ENCODE measurements at regions not wholly inside any gene's neighbourhood (a gene's known extent, or its start where the extent isn't known, plus 50 kb on each side); places are given as distances from the start of the nearest gene placed in this dataset.
"Not testable (repeated sequence)": the region's sequence is repeated elsewhere in the genome, so short reads cannot be mapped to it uniquely, and the experiment has no call there.

DNA sequence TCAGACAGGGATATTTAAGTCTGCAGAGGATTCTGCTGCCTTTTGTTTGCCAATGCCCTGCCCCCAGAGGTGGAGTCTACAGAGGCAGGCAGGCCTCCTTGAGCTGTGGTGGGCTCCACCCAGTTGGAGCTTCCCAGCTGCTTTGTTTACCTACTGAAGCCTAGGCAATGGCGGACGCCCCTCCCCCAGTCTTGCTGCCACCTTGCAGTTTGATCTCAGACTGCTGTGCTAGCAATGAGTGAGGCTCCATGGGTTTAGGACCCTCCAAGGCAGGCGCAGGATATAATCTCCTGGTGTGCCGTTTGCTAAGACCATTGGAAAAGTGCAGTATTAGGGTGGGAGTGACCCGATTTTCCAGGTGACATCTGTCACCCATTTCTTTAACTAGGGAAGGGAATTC is 132.7 kb downstream of the UNC93B1 start:
- DNase-seq, result peak; percentile 87

DNA sequence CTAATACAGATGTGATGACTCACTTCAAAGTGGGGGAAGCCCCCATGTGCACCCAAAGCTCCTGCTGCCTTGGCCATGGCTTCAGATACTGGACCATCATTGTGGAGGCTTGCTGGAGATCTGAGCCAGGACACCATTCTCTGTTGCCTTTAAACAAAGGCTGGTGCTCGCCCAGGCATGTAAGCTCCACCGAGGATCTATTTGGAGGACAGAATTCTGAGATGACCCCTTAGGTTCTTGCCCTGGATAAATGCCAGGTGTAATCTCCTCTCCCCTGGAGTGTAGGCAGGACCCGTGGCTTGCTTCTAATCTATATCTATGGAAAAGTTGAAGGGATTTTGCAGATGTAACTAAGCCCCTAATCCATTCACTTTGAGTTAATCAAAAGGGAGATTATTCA is 141.0 kb downstream of the UNC93B1 start:
- DNase-seq, result not testable (repeated sequence)

DNA sequence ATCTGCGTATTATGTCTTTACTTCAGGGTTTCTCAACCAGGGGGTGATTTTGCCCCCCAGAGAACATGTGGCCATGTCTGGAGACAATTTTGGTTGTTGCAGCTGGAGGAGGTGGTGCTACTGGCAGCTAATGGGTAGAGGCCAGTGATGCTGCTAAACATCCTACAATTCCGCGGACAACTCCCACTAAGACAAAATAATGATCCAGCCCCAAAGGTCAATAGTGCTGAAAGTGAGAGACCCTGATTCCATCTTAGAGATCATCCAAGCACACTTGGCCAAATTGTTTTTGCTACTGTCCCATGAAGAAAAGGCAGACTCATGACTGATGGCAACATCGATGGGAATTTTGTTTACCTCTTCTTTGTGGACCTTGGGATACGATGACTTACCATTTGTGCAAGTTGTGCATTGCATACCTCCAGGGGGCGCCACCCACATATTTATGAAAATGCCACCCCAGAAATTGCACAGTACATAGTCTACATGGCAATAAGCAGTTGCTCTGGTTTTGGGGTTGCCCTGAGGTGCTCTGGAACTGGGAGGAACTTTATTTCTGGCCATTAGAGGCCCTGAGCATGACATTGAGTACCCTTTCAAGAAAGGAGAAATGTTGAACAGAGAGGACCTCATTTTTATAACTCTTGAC is 144.3 kb downstream of the UNC93B1 start:
- peak; percentile 64 for DNase-seq

DNA sequence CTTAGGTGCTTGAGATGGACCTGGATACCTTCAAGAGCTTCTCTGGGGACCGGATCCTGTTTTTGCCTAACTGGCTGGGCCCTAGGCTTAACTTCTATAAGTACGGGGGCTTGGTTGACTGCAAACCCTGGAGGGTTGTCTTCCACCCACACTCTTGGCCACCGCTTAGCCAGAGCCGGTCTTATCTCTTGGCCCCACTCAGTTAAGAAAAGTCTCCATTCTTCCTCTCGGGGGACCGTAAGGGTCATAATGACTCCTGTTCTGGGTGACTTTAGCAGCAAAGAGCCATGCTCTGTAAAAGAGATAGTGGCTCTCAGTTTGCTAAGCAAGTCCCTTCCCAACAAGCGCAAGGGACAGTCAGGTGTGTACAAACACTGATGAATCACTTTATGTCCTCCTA is 153.2 kb downstream of the UNC93B1 start:
- peak; percentile 60 for DNase-seq

DNA sequence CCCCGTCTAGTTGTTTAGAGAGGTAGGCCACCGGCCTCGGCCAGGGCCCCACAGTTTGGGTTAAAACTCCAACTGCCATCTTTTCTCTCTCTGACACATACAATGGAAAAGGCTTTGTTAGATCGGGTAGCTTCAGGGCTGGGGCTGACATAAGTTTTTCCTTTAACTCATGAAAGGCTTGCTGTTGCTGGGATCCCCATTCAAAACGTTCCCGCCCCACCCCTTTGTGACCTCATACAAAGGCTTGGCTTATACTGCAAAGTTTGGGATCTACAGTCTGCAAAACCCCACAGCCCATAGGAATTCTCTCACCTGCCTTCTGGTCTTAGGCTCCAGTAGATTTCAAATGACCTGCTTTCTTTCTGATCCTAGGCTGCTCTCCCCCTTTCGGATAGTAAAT is 154.1 kb downstream of the UNC93B1 start:
- peak; percentile 51 for DNase-seq

DNA sequence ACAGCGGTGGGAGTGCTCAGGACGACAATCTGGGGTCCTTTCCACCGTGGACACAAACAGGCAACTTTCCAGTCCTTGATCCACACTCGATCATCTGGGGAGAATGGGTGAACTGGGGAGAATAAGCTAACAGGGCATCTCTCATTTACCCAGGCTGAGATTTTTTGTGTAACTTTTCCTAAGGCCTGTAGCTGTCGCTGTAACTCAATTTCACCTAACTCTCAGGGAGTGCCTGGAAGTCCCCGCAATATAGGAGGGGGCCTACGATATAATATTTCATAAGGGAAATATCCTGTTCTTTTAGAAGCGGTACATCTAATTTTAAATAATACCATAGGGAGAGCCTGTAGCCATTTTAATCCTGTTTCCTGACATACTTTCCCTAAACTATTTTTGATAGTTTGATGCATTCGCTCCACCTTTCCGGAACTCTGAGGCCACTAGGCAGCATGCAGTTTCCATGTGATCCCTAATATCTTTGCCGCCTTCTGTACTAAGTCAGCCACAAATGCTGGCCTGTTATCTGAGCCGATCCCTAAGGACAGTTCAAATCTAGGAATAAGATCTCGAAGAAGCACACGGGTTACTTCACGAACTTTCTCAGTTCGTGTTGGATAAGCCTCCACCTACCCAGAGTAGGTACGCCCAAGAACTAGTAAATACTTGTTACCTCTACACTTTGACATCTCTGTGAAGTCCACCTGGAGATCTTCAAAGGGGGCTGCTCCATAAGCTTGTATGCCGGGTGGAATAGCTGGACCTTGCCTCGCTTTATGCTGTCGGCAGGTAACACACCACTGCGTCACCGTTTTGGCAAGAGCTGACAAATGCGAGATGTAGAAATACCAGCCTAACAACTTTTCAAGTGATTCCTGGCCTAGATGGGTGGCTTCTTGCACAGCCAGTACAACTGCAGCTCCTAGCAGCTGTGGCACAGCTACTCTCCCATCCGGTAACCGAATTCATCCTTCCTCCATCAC is 155.7 kb downstream of the UNC93B1 start:
- peak; percentile 90 for DNase-seq

DNA sequence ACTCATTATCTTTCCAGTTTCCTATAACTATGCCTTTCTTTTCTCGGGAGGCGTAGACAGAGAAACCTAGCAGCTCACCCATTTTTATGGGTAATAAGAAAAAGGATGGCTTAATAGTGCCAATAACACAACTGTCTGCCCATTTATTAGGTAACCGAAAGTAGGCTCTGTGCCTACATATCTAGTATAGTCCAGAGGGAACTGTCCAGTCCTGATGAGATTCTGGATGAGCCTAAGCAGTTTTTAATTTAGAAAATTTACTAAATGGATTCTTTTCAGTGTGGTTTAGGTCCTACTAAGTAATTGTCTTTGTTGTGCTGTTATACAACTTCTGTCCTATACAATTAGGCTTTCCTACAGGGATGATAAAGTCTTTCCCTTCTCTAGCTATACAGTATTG is 157.6 kb downstream of the UNC93B1 start:
- DNase-seq, result not testable (repeated sequence)

DNA sequence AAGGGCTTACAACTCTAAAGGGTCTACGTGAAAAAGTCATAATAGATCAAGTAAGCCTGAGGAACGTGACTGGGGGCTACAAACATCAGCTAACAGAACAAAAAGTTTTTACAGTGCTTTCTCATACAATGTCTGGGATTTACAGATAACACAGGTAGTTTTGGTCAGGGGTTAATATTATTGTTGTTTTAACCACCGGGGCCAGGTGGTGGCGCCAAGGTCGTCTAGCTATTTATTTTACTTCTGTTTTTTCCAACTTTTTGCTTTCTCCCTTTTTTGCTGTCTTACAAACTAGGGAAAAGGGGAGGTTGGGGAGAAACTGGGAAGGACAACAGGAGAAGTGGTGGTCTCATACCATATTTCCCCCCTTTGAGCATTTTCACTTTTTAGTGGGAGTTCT is 158.6 kb downstream of the UNC93B1 start:
- DNase-seq, result not testable (repeated sequence)

DNA sequence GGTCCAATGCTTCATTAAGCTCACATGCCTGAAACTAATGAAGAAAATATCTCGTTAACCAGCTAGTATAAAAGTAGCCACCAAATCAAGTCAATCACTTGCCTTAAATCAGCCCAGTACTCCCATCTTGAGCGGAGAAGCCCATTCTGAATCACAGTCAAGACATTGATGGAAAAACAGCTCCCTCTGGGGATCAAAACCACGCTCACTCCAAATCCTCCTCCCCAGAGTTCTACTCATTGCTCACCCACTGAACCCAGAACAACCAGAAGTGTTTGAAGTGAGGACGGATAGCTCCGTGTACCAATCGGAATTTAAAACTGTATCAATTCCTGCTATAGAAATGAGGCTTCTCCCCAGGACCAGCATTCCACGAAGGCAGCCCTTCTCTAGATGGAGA is 163.3 kb downstream of the UNC93B1 start:
- DNase-seq, result not testable (repeated sequence)

DNA sequence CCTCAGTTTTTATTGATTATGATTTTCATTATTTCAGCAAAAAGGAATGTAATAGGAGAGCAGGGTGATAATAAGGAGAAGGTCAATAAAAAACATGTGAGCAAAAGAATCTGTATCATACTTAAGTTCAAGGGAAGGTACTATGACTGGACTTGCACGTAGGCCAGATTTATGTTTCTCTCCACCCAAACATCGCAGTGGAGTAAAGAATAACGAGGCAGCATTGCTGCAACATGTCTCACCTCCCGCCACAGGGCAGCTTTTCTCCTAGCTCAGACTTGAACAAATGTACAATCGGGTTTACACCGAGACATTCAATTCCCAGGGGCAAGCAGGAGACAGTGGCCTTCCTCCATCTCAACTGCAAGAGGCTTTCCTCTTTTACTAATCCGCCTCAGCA is 155.7 kb upstream of the ALDH3B2 start:
- DNase-seq, result not testable (repeated sequence)

DNA sequence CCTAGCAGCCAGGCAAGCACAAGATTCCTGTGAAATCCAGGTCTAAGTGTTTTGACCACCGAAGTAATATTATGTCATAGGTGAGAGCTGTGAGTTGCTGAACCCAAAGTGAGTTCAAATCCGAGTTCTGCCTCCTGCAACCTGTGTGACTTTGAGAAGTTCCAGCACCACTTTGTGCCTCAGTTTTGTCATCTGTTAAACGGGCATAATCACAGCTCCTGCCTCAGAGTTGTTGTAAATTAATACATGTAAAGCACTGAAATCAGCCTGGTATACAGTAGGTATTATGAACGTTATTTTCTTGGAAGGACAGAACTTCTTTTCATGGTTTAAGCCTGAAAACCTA is 152.5 kb upstream of the ALDH3B2 start:
- not testable (repeated sequence) for DNase-seq

DNA sequence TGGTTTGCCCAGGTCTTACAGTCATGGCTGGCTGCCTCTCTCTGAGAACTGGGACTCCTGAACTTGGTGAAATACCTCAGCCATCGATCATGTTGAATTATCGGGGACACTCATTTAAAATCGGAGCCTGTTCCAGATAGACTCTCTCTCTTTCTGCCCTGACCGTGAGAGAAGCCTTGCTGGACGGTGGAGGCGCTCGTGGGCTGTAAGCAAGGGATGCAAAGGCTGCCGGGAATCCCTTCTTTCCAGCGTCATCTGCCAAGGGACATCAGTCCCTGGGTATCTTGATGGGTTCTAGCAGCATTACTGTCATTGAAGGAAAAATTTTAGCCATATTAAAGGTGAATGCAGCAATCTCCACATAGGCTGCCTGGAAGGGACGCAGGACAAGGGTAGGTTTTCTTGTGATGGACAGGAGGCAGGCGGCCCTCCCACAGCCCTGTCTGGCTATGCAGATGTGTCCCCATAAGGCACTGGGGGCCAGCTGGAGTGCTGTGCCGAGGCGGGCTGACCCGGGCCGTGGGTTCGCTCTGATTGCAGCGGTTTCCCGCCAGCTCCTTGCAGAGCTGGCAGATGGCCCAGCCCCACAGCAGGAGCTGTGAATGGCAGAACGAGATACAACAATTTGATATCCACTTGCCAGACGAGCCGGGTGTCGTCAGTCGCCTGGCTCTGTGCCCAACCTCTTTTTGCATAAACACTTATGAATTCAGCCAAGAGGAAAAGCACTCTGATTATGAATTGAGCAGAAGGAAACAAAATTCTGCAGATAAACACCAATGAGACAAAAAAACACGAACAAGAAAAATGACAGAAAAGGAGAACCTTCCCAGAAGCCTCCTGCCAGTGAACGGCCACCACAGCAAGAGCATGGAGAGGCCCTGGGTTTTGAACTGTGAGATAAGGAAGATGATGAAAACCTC is 151.9 kb upstream of the ALDH3B2 start:
- DNase-seq, result peak; percentile 95

DNA sequence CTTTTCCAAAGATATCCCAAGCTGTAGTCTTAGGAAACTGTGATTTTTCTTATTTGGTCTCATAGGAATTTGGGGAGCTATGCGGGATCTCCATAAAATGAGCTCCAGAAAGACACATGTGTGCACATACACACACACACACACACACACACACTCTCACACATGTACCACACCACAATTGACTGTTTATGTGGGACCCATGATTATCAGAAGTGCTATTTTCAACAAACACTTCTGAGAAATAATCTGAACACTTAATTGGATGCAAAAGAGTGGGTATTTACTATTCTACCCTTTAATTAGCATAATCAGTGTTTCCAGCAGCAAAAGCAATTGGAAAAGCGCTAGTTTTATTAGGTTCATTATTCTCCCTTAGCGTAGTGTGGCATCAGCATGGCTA is 150.4 kb upstream of the ALDH3B2 start:
- DNase-seq, result not testable (repeated sequence)

DNA sequence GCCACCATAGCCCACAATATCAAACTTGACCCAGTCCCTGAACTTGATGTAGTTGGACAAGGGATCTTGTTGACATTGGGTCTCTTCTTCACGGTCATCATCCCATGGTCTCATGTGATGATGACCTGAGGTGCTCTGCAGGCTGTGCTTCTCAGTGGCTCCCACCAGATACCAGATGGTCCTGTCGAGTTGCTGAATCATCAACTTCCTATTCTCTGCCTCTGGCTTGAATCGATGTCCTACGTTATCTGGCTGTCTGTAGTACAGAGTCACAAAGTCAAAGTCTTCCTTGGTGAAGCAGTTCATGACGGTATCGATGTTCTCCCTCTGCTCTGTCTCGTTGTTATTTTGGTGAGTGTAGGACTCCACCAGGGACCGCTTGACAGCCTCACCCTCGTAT is 145.7 kb upstream of the ALDH3B2 start:
- DNase-seq, result no peak

DNA sequence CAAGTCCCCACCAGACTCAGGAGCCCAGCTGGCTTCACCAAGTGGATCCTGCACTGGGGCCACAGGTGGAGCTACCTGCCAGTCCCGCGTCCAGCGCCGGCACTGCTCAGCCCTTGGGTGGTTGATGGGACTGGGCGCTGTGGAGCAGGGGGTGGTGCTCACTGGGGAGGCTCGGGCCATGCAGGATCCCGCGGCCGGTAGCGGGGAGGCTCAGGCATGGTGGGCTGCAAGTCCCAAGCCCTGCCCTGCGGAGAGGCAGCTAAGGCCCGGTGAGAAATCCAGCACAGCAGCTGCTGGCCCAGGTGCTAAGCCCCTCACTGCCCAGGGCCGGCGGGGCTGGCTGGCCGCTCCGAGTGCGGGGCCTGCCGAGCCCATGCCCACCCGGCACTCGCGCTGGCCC is 143.1 kb upstream of the ALDH3B2 start:
- not testable (repeated sequence) for DNase-seq

DNA sequence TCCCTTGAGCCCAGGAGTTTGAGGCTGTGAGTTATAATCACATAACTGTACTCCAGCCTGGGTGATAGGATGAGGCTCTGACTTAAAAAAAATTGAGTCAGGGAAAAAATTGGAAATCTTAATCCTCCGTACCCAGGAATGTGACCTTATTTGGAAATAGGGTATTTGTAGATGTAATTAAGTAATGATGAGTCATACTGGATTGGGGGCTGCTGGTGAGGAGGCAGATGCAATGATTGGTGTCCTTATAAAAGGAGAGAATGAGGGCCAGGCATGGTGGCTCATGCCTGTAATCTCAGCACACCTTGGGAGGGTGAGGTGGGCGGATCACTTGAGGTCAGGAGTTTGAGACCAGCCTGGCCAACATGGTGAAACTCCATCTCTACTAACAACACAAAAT is 134.9 kb upstream of the ALDH3B2 start:
- DNase-seq, result not testable (repeated sequence)

DNA sequence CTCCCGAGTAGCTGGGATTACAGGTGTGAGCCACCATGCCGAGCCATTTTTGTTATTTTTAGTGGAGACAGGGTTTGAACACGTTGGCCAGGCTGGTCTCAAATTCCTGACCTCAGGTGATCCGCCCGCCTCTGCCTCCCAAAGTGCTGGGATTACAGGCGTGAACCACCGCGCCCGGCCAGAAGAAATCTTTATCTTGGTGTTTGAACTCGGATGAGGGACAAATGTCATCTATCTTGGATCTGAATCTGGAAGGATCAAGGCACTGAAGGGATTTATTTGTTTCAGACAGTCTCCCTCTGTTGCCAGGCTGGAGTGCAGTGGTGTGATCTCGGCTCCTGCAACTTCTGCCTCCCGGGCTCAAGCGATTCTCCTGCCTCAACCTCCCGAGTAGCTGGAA is 133.5 kb upstream of the ALDH3B2 start:
- not testable (repeated sequence) for DNase-seq

DNA sequence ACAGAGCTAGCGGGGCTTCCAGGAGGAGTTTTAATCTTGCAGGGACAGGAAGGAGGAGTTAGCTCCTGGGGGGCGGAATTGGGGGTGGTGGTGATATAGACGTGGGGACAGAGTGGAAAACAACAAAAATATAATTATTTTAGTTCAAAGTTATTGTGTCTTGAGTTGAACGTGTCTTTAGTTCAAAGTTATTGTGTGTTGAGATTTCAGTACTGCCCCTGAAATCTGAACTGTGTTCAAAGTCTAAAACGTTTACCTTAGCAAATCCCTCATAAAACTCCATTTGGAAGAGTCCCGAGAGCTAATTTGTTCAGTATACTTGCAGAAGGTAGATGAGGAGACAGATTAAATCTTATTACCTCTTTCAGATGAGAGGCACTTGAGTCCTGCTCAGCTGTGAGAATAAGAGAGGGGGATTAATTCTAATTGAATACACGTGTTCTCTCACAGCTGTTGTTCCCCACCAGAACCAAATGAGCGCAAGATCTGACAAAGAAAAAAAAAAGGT is 132.4 kb upstream of the ALDH3B2 start:
- DNase-seq, result not testable (repeated sequence)

DNA sequence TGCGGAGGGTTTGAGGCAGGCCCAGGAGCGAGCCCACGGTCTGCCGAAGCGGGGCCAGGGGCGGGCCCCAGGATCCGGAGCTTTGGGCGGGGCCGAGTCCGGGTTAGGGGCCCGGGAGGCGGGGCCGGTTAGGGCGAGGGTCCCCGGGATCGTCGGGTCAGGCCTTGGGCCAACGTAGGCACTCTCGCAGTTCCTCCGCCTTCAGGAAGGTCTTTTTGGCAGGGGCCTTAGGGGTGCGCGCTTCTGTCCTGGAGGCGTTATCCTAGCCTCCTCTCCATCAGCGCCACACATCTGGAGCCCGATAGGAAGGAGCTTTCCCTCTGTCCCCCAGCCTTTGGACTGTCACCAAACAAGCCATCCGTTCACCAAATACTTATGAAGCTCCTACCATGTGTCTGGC is 131.8 kb upstream of the ALDH3B2 start:
- peak; percentile 69 for DNase-seq

DNA sequence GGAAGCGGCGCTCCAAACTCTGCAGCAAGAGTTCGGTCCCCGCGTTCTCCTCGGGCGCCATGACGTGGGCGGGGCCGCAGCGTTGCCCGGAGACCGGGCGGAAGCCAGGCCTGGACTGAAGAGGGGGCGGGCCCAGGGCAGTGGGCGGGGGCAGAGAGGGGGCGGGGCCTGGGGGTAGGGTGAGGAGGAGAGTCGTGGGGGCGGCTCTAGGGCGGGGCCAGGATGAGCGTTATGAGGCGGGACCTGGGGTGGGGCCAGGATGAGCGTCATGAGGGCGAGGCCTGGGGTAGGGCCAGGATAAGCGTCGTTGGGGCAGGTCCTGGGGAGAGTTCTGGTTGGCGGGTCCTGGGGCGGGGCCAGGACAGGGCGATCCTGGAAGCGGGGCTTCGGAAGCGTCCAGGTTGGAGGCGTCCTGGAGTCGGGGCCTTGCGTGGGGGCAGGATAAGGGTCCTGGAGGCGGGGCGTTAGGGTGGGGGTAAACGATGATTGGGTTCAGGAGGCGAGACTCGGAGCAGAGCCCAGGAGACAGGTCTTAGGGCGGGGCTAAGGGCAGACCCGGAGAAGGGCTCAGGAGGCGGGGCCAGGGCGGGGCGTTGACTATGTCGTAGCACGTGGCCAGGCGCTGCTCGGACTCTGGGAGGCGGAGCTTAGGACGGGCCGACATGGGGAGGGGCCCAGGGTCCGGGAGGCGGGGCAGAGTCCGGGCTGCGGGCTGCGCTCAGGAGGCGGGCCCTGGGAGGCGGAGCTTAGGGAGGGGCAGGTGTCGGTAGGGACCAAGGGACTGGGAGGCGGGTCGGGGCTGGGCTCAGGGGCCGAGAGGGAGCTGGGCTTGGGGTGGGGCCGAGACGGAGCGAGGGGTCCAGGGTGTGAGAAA is 131.1 kb upstream of the ALDH3B2 start:
- peak; percentile 100 for DNase-seq

DNA sequence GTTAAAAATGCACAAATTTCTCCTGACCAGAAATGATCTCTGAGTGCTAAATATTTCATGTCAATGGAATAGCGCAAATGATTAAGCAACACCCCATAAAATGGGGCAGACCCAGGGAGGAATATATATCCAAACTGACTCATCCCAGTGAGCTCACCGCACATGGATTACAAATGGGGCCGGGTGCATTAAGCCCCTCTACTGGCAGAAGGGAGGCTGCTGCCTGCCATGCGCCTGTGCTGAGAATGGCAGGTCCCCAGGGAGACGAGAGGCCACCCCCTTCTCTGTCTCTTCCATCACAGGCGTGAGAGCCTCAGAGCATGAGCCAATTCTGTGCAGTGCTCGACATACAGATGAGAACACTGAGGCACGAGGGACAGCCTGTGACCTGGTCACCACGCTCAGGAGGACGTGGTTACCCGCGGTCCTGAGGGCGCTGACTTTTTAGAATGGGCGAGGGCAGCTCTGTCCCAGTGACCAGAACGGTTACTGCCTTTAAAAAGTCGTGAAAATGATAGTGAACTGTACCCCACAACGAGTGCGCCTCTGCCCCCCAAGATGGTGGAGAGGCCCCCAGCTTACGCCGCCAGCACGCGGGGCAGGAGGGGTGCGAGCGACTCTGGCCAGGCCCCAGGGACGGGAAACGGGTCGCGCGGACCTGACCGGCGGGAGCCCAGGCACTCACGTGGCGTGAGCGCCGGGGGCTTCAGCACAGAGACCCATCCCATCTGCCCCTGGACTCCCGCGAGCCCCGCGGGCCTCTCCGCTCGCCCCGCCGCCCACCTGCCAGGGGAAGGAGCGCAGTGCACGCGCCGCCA is 130.2 kb upstream of the ALDH3B2 start:
- DNase-seq, result peak; percentile 54

All from DMS53 (cell line).